Osteoblast (primary cell): ENCODE measurements at regions not wholly inside any gene's neighbourhood (a gene's known extent, or its start where the extent isn't known, plus 50 kb on each side); places are given as distances from the start of the nearest gene placed in this dataset.

Experiments used
- DNase-seq: peaks from one replicate; pipeline ENCODE4 v3.0.0; 2011; ENCODE audit warnings: low spot score, mixed read lengths; ENCODE audit not compliant: insufficient read length; ENCODE audit errors: missing footprints
- H2AFZ ChIP-seq: 2 replicates; pipeline ENCODE4 v1.6.0; 2011; ENCODE audit warnings: mild to moderate bottlenecking, low read length
- H3K27ac ChIP-seq: 2 replicates; pipeline ENCODE4 v1.5.1; 2011; ENCODE audit warnings: mild to moderate bottlenecking, low read depth, low read length, moderate library complexity
- H3K27me3 ChIP-seq: 2 replicates; pipeline ENCODE4 v1.6.0; 2012; ENCODE audit warnings: mild to moderate bottlenecking, control low read depth, inconsistent platforms, low read length, moderate library complexity; ENCODE audit not compliant: insufficient read depth
- H3K36me3 ChIP-seq: 2 replicates; pipeline ENCODE4 v1.5.1; 2011; ENCODE audit warnings: mild to moderate bottlenecking, low read length, control low read depth, moderate library complexity; ENCODE audit not compliant: insufficient read depth
- H3K4me1 ChIP-seq: 2 replicates; pipeline ENCODE4 v1.5.1; 2011; ENCODE audit warnings: mild to moderate bottlenecking, low read length, control low read depth, moderate library complexity; ENCODE audit not compliant: insufficient read depth
- H3K4me2 ChIP-seq: 2 replicates; pipeline ENCODE4 v1.6.0; 2011; ENCODE audit warnings: mild to moderate bottlenecking, low read length; ENCODE audit not compliant: insufficient read depth
- H3K4me3 ChIP-seq: fragments of 200-600 bp; sonication (generic); 3 replicates; pipeline ENCODE4 v1.5.1; 2012; ENCODE audit warnings: mild to moderate bottlenecking, low read length, inconsistent platforms; ENCODE audit not compliant: insufficient read depth
- H3K79me2 ChIP-seq: 2 replicates; pipeline ENCODE4 v1.6.0; 2012; ENCODE audit warnings: mild to moderate bottlenecking, low read length, control low read depth, inconsistent platforms; ENCODE audit not compliant: insufficient read depth
- H3K9me3 ChIP-seq: 2 replicates; pipeline ENCODE4 v1.5.1; 2011; ENCODE audit warnings: low read depth, low read length, control low read depth
- H4K20me1 ChIP-seq: 2 replicates; pipeline ENCODE4 v1.6.0; 2012; ENCODE audit warnings: mild to moderate bottlenecking, low read length, control low read depth; ENCODE audit not compliant: insufficient read depth
- TF ChIP-seq, protein P1 (sequence below): IDR thresholded peaks from 2 replicates; pipeline ENCODE4 v1.5.1; 2011; ENCODE audit warnings: mild to moderate bottlenecking, low read depth, low read length, moderate library complexity; ENCODE audit errors: extremely low read depth

DNA sequence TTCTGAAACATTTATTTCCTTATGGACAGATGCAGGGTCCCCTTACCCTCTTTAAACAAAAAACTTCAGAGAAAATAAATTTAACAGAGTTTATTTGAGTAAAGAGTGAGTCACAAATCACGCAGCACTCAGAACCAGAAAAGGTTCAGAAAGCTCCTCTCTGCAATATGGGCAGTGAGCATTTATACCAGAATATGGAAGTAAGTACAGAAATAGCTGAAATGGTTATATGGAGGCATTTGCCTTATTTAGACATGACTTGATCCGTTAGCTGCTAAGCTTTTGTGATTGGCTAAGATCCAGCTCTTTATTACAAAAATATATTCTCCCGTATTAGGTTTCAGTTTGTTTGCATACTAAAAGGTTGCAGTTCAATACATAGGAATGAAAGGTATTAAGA lies 1554.1 kb downstream of the EFNA5 start:
- no peak overlapping the region for H3K4me3 ChIP-seq
- no peaks in the 10 kb centered on the region for H4K20me1 ChIP-seq
- no peak for DNase-seq
- no peaks in the 10 kb centered on the region for H3K9me3 ChIP-seq
- H3K4me2 ChIP-seq, result no peak overlapping the region
- H3K27me3 ChIP-seq, result no peaks in the 10 kb centered on the region
- no peaks in the 10 kb centered on the region for H3K4me1 ChIP-seq
- H3K27ac ChIP-seq, result no peak overlapping the region
- H3K79me2 ChIP-seq, result no peaks in the 10 kb centered on the region
- no peaks in the 10 kb centered on the region for H3K36me3 ChIP-seq
- no peak overlapping the region for H2AFZ ChIP-seq
- TF ChIP-seq, protein P1, sequence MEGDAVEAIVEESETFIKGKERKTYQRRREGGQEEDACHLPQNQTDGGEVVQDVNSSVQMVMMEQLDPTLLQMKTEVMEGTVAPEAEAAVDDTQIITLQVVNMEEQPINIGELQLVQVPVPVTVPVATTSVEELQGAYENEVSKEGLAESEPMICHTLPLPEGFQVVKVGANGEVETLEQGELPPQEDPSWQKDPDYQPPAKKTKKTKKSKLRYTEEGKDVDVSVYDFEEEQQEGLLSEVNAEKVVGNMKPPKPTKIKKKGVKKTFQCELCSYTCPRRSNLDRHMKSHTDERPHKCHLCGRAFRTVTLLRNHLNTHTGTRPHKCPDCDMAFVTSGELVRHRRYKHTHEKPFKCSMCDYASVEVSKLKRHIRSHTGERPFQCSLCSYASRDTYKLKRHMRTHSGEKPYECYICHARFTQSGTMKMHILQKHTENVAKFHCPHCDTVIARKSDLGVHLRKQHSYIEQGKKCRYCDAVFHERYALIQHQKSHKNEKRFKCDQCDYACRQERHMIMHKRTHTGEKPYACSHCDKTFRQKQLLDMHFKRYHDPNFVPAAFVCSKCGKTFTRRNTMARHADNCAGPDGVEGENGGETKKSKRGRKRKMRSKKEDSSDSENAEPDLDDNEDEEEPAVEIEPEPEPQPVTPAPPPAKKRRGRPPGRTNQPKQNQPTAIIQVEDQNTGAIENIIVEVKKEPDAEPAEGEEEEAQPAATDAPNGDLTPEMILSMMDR, result no peak

GRCh38 chr5:106113922-106114321 lies 1556.8 kb downstream of the EFNA5 start:
- TF ChIP-seq, protein P1, result no peak
- Histone ChIP-seq H3K4me2 (no peak overlapping the region), H3K27me3 (no peaks in the 10 kb centered on the region), H3K27ac (no peak overlapping the region), H3K36me3 (no peaks in the 10 kb centered on the region), H2AFZ (no peak overlapping the region), H4K20me1 (no peaks in the 10 kb centered on the region), H3K79me2 (no peaks in the 10 kb centered on the region), H3K4me1 (no peaks in the 10 kb centered on the region), H3K9me3 (no peaks in the 10 kb centered on the region), H3K4me3 (no peak overlapping the region)
- no peak for DNase-seq

- no peak overlapping the region for H3K27ac ChIP-seq
- H3K9me3 ChIP-seq, result no peaks in the 10 kb centered on the region
- no peak for DNase-seq
- H3K4me2 ChIP-seq, result no peak overlapping the region
- no peaks in the 10 kb centered on the region for H3K79me2 ChIP-seq
- H4K20me1 ChIP-seq, result no peaks in the 10 kb centered on the region
- H3K36me3 ChIP-seq, result no peaks in the 10 kb centered on the region
- H3K4me1 ChIP-seq, result peaks cover 2% of the 10 kb centered on the region
- no peak overlapping the region for H2AFZ ChIP-seq
- TF ChIP-seq, protein P1, result no peak
- no peaks in the 10 kb centered on the region for H3K27me3 ChIP-seq
- H3K4me3 ChIP-seq, result no peak overlapping the region
Observed at GRCh38 chr5:106106384-106106783, 1564.4 kb downstream of the EFNA5 start.

- Histone ChIP-seq H3K27ac (no peak overlapping the region), H3K4me3 (no peak overlapping the region), H3K4me1 (peaks cover 4% of the 10 kb centered on the region), H2AFZ (no peak overlapping the region), H4K20me1 (no peaks in the 10 kb centered on the region), H3K4me2 (no peak overlapping the region), H3K79me2 (no peaks in the 10 kb centered on the region), H3K36me3 (no peaks in the 10 kb centered on the region), H3K9me3 (no peaks in the 10 kb centered on the region), H3K27me3 (no peaks in the 10 kb centered on the region)
- TF ChIP-seq, protein P1, result no peak
- DNase-seq, result no peak
Observed at GRCh38 chr5:106097340-106097739, 1573.4 kb downstream of the EFNA5 start.
